HG03135 (cell line): ENCODE measurements at regions not wholly inside any gene's neighbourhood (a gene's known extent, or its start where the extent isn't known, plus 50 kb on each side); places are given as distances from the start of the nearest gene placed in this dataset.
"Not testable (repeated sequence)": the region's sequence is repeated elsewhere in the genome, so short reads cannot be mapped to it uniquely, and the experiment has no call there.

Experiments
- ATAC-seq: cut with Tn5 transposase; IDR thresholded peaks from one replicate; pipeline ENCODE4 v1.9.1; 2021; ENCODE audit warnings: mild to moderate bottlenecking, moderate library complexity; ENCODE audit not compliant: unreplicated experiment

- no peak for ATAC-seq
Observed at GRCh38 chr1:221549815-221550214, 192.1 kb downstream of the DUSP10 start.

- not testable (repeated sequence) for ATAC-seq
Observed at GRCh38 chr1:221552792-221553191, 189.1 kb downstream of the DUSP10 start.

DNA sequence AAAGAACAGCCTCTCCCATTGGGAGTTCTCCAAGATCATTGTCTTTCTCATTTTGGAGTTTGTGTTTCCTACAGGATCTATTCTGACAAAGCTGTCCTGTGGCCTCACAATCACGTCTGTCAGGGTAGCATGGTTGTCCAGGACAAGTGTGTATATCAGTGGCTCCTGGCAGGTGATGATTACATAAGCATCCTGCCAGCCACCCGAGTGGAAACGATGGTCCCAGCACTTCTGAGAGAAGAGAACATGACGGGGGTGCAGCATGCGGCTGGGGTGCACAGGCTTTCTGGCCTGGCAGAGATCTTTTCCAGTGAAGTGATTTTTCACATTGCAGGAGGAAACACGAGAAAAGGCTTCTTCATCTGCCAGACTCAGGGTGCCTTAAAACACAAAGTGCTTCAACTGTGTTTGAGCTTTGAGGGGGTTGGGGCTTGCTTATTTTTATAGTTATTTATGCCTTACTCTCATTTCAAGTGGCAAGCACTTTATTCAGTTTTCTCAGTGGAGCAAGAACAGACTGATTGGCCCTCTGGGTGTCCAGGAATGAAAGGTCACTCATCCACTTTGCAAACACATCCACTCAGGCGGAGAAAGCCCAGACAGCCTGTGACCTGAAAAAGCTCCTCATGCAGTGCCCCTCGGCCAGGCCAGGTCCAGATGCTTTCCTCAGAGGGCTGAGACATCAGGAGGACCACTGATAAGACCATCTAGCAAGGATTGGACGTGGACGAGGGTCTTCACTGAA, 186.0 kb downstream of the DUSP10 start:
- no peak for ATAC-seq

DNA sequence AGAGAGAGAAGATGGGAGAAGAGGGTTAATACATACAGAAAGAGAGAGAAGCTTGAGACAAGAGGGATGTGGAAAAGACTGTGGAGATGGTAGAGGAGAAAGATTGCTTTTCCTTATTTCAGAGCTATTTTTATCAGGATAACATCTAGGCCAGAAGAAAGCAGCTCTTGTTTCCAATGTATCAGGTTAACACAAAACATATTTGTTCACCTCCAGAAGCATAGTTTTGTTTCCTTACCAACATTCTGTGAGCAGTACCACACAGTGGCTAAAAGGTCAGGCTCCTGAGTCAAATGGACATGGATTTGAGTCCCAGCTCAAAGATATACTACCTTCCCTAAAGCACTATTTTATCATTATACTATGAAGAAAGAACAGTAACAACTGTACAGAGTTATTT, 185.5 kb downstream of the DUSP10 start:
- no peak for ATAC-seq

DNA sequence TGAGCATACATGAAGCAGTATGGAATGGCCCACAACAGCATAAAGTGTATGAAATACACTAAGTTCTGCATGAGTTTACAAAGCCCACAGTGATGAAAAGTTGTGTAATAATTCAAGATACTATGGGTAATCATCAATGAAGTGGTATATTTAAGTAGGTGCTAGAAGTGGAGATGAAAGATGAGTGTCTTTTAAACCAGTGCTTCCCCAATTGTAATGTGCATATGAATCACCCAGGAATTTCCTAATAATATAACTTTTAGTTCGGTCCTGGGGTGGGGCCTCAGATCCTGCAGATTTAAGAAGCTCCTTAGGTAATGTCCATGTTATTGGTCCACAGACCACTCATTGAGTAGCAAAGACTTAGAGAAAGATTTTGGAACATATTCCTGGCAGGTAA, 184.9 kb downstream of the DUSP10 start:
- ATAC-seq: no peak

- no peak for ATAC-seq
Observed at GRCh38 chr1:221558396-221558795, 183.5 kb downstream of the DUSP10 start.

DNA sequence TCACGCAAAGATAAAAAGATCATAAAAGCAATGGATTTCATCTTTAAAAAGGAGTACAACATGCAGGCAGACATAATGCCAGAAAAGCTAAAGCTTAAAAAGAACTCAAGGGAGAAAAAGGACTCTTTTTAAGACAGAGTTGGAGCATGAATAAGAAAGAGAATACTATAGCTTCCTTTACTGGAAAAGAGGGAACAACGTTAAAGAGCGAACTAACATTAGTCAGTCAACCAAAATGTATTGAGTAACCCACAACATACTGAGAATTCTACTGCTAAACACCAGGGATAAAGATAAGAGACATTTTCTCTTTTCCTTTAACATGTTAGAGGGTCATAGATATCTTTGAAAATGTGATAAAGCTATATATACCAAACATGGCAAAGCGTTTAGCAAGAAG, 182.0 kb downstream of the DUSP10 start:
- no peak for ATAC-seq

DNA sequence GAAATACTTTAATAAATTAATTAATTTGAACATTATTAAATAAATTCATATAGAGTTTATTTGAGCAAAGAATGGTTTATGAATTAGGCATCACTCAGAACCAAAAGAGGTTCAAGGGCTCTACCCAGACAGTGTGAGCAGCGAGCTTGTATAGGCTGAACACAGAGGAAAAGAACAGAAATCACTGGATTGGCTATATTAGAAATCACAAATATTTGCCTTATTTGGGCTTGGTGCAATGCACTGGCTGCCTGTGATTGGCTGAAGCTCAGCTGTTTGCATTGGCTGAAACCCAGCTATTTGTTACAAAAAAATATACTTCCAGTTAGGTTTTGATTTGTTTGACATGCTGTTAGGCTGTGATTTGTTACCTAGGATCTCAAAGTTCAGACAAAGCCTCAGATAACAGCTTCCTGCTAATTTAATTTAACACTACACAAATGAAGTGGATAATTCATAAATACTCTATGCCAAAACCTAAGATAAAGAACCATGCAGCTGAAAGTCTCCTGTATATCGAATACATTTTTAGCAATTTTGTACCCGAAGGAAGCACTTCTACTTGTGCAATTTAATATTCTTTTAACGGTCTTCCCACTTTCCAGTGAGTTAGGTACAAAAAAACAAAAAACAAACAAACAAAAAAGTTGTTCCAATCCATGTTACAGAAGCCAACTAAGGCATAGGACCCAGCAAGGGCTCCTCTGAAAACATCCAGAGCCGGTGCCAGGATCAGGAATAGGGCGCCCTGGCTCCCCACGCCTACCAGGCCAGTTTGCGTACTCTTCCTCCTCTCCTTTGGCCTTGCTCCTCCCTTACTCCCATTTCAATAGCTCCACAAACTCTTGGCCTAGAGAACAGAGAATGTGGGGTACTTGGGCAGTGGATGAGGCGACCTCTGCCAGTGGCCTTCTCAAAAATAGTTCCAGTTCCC, 179.1 kb downstream of the DUSP10 start:
- no peak for ATAC-seq

GRCh38 chr1:221563476-221563921, 178.4 kb downstream of the DUSP10 start:
- no peak for ATAC-seq

DNA sequence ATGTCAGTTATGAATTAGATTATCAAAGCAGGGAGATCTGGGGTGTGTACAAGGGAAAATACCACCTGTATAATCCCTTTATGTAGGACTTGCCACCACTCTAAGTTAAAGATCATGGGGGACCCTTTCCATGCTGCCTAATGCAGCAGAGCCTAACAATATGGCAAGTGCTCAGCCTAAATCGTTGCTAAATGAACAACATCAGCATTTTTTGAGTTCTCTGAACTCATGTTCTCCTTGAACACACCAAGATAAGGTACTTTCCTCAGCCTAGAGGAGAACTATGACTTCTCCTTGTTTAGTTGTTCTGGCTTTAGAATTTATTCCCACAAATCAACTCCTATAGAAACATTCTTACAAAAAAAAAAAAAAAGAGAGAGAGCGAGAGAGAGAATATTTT, 177.0 kb downstream of the DUSP10 start:
- ATAC-seq: no peak

DNA sequence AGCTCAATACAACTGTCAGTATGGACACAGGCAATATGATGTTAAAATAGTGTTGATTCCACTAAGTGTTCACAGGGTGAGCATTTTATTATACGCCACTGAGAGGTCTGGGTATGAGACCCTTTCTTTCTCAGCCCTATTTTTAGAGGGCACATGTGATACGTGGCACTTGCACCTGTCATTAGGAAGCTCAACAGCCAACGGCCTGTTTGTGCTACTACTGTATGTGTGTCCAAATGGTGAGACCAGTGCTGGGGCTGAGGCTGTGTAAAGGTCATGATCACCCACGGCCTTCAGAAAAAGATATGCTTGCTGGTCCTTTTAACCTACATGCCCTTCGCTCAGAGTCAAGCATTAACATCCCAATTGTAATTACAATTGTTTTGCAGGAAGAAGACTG, 176.2 kb downstream of the DUSP10 start:
- ATAC-seq: no peak

GRCh38 chr1:221567859-221568507, 173.9 kb downstream of the DUSP10 start:
- no peak for ATAC-seq

DNA sequence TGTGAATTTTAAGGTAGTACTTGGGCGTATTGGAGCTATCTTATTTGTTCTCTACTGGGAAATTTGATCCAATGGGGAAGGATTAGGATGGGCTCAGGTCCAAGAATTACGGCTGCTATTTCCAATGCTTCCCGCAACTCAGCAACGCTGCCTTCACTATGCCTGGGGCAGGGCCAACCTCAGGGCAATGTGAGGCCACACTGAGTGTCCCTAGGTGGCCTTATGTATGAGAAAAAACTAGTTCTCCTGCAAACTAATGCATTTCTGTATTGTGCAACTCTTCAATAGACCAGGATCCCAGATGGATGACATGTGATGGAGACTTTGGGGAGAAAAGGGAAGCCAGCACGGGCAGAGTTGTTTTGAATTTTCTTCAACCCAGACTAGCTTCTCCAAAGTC, 168.1 kb downstream of the DUSP10 start:
- ATAC-seq: no peak

GRCh38 chr1:221574529-221574928, 167.4 kb downstream of the DUSP10 start:
- ATAC-seq: no peak

GRCh38 chr1:221575605-221576004, 166.3 kb downstream of the DUSP10 start:
- ATAC-seq: no peak

DNA sequence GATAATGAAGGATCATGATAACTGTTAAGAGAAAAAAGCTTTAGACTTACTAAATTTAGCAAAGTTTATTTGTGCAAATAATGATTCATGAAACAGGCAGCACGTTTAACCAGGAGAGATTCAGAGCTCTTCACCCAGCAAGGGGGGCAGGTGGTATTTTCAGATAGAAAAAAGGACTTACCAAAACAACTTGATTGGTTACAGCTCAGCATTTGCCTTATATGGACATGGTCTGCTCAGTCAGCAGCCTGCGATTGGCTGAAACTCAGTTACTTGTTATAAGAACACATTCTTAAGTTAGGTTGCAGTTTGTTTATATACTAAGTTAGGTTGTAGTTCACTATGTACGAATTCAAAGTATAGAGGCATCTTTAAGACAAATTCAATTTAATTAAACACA, 165.6 kb downstream of the DUSP10 start:
- no peak for ATAC-seq

DNA sequence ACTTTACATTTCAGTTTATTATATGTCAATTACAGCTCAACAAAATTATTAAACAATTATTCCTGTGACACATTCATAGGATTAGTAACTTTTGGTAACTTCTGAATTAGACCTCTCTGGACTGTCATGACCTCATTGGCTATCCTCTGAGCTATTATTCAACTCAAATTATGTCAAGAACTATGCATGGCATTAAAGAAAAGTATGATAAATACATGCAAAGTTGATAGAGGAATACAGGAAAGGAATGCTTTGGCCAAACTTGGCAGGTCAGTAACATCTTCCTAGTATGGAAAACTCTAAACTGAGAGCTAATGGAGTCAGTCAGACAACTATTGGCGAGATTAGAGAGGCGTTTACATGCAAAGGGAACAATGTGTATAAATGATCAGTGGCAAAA, 158.4 kb downstream of the DUSP10 start:
- no peak for ATAC-seq

- not testable (repeated sequence) for ATAC-seq
Observed at GRCh38 chr1:221587013-221587412, 154.9 kb downstream of the DUSP10 start.

DNA sequence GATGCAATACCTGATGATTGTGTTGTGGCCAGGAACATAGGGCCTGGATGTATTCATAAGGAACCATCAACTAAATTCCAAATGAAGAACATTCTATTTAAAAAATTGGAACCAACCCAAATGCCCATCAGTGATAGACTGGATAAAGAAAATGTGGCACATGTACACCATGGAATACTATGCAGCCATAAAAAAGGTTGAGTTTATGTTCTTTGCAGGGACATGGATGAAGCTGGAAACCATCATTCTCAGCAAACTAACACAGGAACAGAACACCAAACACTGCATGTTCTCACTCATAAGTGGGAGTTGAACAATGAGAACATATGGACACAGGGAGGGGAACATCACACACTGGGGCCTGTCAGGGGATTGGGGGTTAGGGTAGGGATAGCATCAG, 150.6 kb downstream of the DUSP10 start:
- ATAC-seq: not testable (repeated sequence)

DNA sequence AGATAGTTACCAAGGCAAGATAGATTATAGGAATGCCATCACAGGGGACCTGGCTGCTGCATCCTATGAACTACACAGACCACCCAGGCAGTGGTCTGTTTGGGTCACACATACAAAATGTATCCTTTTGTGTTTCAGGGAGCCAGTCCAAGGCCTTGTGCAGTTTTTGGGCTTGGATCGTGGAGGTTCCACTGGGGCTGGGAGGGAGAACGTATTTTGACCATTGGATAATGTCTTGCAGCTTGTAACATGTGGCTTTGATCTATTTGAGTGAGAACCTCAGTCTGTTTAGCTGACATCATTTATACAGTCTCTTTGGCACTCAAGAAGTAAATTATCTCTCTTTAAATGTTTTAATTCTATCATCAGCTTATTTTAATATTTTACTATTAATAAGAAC, 147.3 kb downstream of the DUSP10 start:
- ATAC-seq: no peak

DNA sequence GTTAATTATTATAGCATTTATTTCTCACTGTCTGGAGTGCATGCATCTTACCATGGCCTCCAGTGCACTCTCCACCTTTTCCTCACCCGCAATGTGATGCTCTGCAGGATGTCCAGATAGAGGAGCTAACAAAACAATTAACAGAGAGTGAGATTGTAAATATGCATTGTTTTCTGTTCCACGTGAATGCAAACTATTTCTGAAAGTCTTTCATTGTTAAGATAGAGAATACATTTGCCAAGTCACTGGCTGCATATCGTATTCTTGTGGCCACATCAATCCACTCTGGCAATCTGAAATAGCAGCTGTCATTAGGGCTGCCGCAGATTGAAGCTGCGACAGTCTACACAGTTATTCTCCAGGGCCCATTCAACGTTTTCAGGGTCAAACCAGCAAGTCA, 143.8 kb downstream of the DUSP10 start:
- no peak for ATAC-seq

DNA sequence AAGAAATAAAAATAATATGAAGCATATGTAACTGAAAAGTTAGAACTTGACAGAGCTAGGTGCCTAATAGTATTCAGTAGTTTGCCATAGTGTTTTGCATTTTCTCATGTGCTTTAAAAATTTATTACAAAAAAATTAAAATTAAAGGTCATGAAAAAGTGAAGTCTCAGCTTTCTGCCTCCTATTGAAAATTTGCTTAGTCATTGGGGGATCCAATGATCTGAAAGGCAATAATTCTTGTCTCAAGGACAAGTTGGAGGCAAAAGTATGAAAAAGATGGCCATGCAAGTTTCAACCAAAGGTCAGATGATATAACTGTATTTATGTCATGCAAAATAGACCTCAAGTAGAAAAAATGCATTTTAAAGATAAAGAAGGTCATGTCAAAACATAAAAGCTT, 140.7 kb downstream of the DUSP10 start:
- no peak for ATAC-seq
